Activated naive CD4-positive, alpha-beta T cell treated with anti-CD3 and anti-CD28 coated beads for 36 hours (primary cell): ENCODE measurements at regions not wholly inside any gene's neighbourhood (a gene's known extent, or its start where the extent isn't known, plus 50 kb on each side); places are given as distances from the start of the nearest gene placed in this dataset.

Experiments used
- CTCF ChIA-PET: fragments of 350-600 bp; sonication (Branson Sonifier 250); formaldehyde crosslinking; loops from one replicate; lab custom pipeline; 2021; ENCODE audit warnings: antibody characterized with exemption; lab: Charles Lee
- DNase-seq: peaks from one replicate; pipeline ENCODE4 v3.0.0-alpha.2; 2020
- H3K27ac Mint-ChIP-seq: one replicate; pipeline ENCODE4 v1.8.0; 2021; ENCODE audit warnings: mild to moderate bottlenecking, mixed read lengths
- H3K27me3 Mint-ChIP-seq: one replicate; pipeline ENCODE4 v1.8.0; 2021; ENCODE audit warnings: low read depth, mixed read lengths
- H3K36me3 Mint-ChIP-seq: one replicate; pipeline ENCODE4 v1.8.0; 2021; ENCODE audit warnings: low read depth, mixed read lengths
- H3K4me1 Mint-ChIP-seq: one replicate; pipeline ENCODE4 v1.8.0; 2021; ENCODE audit warnings: low read depth, mixed read lengths
- H3K4me3 Mint-ChIP-seq: one replicate; pipeline ENCODE4 v1.8.0; 2021; ENCODE audit warnings: mild to moderate bottlenecking, moderate library complexity, mixed read lengths
- H3K9me3 Mint-ChIP-seq: one replicate; pipeline ENCODE4 v1.8.0; 2021; ENCODE audit warnings: mixed read lengths
- intact Hi-C: fragments of 100-400 bp; cut with micrococcal nuclease; formaldehyde crosslinking; loops from one replicate; pipeline ENCODE4 v1.15.1; 2023

DNA sequence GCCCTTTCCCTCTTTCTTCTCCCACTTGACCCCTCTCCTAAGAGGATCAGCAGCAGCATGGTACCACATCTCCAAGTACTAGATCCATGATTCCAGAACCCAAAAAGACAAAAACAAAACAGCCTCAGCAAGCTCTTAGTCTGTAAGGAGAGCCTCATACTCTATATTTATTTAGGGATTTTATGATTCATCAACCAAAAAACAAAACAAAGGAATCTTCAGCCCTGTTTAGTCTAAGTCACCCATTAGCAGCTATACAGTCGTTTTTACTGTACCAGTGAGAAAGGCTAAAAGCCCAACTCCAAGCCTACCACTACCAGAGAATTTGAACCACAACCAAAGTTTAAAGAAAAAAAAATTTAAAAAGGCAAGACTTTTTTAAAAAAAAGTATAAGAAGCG, 1020.3 kb upstream of the CADM2 start:
- no peak for DNase-seq
- no peaks in the 10 kb centered on the region for H3K36me3 Mint-ChIP-seq
- H3K4me1 Mint-ChIP-seq: no peaks in the 10 kb centered on the region
- intact Hi-C loops: no loop called here
- H3K27me3 Mint-ChIP-seq: no peaks in the 10 kb centered on the region
- H3K4me3 Mint-ChIP-seq: no peak overlapping the region
- peaks cover 3% of the 10 kb centered on the region for H3K9me3 Mint-ChIP-seq
- CTCF ChIA-PET: no interaction called here
- no peak overlapping the region for H3K27ac Mint-ChIP-seq

DNA sequence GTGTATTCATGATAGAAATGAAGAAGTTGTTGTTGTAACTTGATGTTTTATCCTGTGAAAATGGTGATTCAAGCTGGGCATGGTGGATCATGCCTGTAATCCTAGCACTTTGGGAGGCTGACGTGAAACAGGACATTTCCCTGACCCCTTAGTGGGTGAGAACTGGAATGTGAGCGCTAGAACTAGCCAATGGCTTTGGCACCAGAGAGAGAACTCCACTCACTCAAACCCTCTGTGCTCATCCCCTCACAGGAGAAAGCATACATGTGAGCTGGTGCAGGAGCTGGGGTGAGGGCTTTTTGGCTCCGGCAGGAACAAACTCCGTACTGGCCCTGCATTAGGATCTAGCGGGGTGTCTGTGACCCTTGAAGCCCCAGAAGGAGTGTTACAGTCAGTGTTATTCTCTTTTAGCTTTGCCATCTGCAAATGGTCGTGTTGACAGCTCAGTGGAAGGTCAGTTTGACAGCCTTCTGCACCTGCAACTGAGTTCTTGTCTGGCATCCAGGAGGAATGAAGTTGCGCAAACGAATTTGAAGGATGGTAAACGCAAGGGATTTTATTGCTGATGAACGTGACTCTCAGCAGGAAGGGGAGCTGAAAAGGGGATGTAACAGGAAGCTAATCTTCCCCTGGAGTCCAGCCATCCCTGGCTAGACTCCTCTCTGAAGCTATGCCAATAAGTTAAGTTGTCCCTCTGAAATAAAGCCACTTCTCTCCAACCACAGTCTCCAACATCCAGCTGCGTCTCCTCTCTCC, 1016.6 kb upstream of the CADM2 start:
- peaks cover 8% of the 10 kb centered on the region for H3K9me3 Mint-ChIP-seq

DNA sequence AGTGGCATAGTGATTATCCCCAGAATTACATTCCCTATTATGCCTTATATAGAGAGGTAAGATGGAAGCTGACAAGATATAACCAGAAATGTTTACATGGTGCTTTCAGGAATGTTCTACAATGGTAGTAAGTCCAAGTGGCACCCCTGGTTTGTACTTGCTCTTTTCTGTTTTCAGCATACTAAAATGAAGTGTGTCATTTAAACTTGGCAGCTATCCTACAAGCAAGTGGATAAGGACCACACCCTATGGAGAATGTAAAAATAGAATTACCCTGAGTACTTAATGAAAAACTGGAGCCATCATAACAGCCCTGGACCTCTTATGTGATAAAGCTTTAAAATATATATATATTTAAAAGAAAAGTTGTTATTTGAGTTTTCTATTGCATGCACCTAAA, 1012.7 kb upstream of the CADM2 start:
- H3K27ac Mint-ChIP-seq: no peak overlapping the region
- H3K36me3 Mint-ChIP-seq: no peaks in the 10 kb centered on the region
- H3K4me3 Mint-ChIP-seq: no peak overlapping the region
- peaks cover 8% of the 10 kb centered on the region for H3K9me3 Mint-ChIP-seq
- CTCF ChIA-PET: no interaction called here
- no peak for DNase-seq
- intact Hi-C loops: no loop called here
- no peaks in the 10 kb centered on the region for H3K27me3 Mint-ChIP-seq
- H3K4me1 Mint-ChIP-seq: no peaks in the 10 kb centered on the region

More for the DNA sequence above, 1016.6 kb upstream of the CADM2 start:
- intact Hi-C loops: no loop called here
- Mint-ChIP-seq H3K27me3 (no peaks in the 10 kb centered on the region), H3K27ac (no peak overlapping the region), H3K4me3 (no peak overlapping the region), H3K4me1 (no peaks in the 10 kb centered on the region), H3K36me3 (no peaks in the 10 kb centered on the region)
- CTCF ChIA-PET: no interaction called here
- DNase-seq: no peak

GRCh38 chr3:83946554-83946953, 1012.2 kb upstream of the CADM2 start:
- Mint-ChIP-seq H3K9me3 (peaks cover 8% of the 10 kb centered on the region), H3K4me1 (no peaks in the 10 kb centered on the region), H3K27ac (no peak overlapping the region), H3K27me3 (no peaks in the 10 kb centered on the region), H3K4me3 (no peak overlapping the region), H3K36me3 (no peaks in the 10 kb centered on the region)
- DNase-seq: no peak
- intact Hi-C loops: no loop called here
- CTCF ChIA-PET: no interaction called here

DNA sequence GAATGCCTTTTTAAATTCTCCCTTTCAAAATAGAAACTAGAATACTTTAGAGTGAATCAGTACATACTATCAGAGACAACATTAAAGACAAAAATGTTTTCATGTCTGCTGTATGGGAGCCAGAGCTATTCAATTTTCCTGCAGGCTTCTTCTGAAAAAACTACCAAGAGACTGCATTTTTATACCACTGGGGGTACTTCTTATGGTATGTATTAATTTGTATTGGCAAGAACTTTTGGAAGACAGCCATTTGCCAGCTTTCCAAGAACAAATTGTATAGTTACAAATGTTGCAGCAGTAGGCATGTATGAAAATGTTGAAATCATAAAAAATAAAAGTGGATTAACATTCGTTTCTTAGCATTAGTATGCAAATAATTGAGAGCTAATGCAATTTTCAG, 1010.0 kb upstream of the CADM2 start:
- H3K27me3 Mint-ChIP-seq: no peaks in the 10 kb centered on the region
- H3K9me3 Mint-ChIP-seq: peaks cover 9% of the 10 kb centered on the region

DNA sequence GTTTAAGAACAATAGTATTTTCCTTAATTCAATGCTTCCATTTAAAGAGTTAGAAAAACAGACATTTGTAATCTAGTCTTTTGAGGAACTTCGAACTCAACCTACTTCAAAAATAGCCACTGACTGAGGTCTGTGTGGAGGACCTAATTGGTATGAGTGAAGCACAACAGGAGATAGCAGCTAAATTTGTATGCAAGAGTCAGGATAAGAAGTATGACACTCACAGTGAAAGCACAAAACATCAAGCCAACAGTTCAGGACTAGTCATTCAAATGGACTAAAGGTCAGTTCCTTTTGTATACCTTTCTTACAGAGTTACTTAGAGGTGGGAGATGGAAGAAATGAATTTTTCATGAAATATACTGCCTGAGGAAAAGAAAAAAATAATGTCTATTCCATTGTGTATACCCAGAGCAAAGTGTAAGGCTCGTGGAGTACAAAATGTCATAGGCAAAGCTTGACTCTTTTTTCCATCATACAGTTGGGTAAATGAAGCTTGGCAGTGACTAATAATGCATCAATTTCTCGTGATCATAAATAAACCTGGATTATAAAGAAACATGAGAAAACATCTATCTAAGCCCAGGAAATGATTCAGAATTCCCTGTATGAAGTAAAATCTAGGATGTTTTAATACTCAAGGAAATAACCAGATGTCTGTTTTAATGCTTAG, 1005.2 kb upstream of the CADM2 start:
- H3K9me3 Mint-ChIP-seq: peaks cover 5% of the 10 kb centered on the region
- H3K27ac Mint-ChIP-seq: no peak overlapping the region
- intact Hi-C loops: no loop called here
- no peaks in the 10 kb centered on the region for H3K27me3 Mint-ChIP-seq
- H3K36me3 Mint-ChIP-seq: no peaks in the 10 kb centered on the region
- CTCF ChIA-PET: no interaction called here
- H3K4me1 Mint-ChIP-seq: no peaks in the 10 kb centered on the region
- no peak overlapping the region for H3K4me3 Mint-ChIP-seq
- DNase-seq: no peak

More for the DNA sequence above, 1010.0 kb upstream of the CADM2 start:
- no peaks in the 10 kb centered on the region for H3K4me1 Mint-ChIP-seq
- CTCF ChIA-PET: no interaction called here
- no peak overlapping the region for H3K27ac Mint-ChIP-seq
- intact Hi-C loops: no loop called here
- no peak for DNase-seq
- no peaks in the 10 kb centered on the region for H3K36me3 Mint-ChIP-seq
- no peak overlapping the region for H3K4me3 Mint-ChIP-seq

DNA sequence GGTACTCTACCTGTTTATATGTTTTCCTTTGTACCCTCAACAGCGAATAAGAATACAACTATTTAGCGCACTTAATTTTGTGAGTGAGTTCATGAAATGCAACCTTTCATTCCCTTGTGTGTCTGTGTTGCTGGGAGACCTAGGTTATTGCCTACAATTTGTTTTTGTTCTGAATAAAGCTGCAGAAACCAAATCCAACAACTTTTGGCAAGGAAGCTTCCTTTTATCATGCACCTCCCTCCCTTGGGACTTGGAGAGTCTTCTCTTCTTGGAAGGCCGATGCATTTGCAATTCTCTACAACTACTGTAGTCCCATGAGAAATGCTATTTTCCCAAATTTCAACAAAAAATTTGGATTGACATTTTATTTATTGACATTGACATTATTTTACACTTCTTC, 1002.4 kb upstream of the CADM2 start:
- DNase-seq: no peak
- Mint-ChIP-seq H3K9me3 (peaks cover 3% of the 10 kb centered on the region), H3K4me1 (no peaks in the 10 kb centered on the region), H3K4me3 (no peak overlapping the region), H3K27ac (no peak overlapping the region), H3K36me3 (no peaks in the 10 kb centered on the region), H3K27me3 (no peaks in the 10 kb centered on the region)
- intact Hi-C loops: no loop called here
- CTCF ChIA-PET: no interaction called here

GRCh38 chr3:83968356-83968755, 990.4 kb upstream of the CADM2 start:
- intact Hi-C loops: no loop called here
- Mint-ChIP-seq H3K9me3 (peaks cover 12% of the 10 kb centered on the region), H3K27ac (no peak overlapping the region), H3K4me3 (no peak overlapping the region), H3K27me3 (no peaks in the 10 kb centered on the region), H3K36me3 (no peaks in the 10 kb centered on the region), H3K4me1 (no peaks in the 10 kb centered on the region)
- CTCF ChIA-PET: no interaction called here
- no peak for DNase-seq

GRCh38 chr3:83971666-83972065, 987.1 kb upstream of the CADM2 start:
- H3K4me1 Mint-ChIP-seq: no peaks in the 10 kb centered on the region
- no peak overlapping the region for H3K27ac Mint-ChIP-seq
- H3K9me3 Mint-ChIP-seq: peaks cover 11% of the 10 kb centered on the region
- CTCF ChIA-PET: no interaction called here
- H3K27me3 Mint-ChIP-seq: no peaks in the 10 kb centered on the region
- no peaks in the 10 kb centered on the region for H3K36me3 Mint-ChIP-seq
- H3K4me3 Mint-ChIP-seq: no peak overlapping the region
- no peak for DNase-seq
- intact Hi-C loops: no loop called here

- CTCF ChIA-PET: no interaction called here
These were observed 950.2 kb upstream of the CADM2 start for GRCh38 chr3:84008623-84009022.

GRCh38 chr3:84023842-84024241, 934.9 kb upstream of the CADM2 start:
- intact Hi-C loops: no loop called here
- CTCF ChIA-PET: no interaction called here
- Mint-ChIP-seq H3K4me1 (no peaks in the 10 kb centered on the region), H3K36me3 (no peaks in the 10 kb centered on the region), H3K4me3 (no peak overlapping the region), H3K9me3 (peaks cover 3% of the 10 kb centered on the region), H3K27ac (no peak overlapping the region), H3K27me3 (no peaks in the 10 kb centered on the region)
- DNase-seq: no peak

More at GRCh38 chr3:84008623-84009022, 950.2 kb upstream of the CADM2 start:
- no peaks in the 10 kb centered on the region for H3K36me3 Mint-ChIP-seq
- H3K4me3 Mint-ChIP-seq: no peak overlapping the region
- H3K27ac Mint-ChIP-seq: no peak overlapping the region
- no peaks in the 10 kb centered on the region for H3K4me1 Mint-ChIP-seq
- intact Hi-C loops: no loop called here
- DNase-seq: no peak
- H3K27me3 Mint-ChIP-seq: no peaks in the 10 kb centered on the region
- peaks cover 9% of the 10 kb centered on the region for H3K9me3 Mint-ChIP-seq

- H3K4me3 Mint-ChIP-seq: no peak overlapping the region
- DNase-seq: no peak
- H3K27ac Mint-ChIP-seq: no peak overlapping the region
- no peaks in the 10 kb centered on the region for H3K4me1 Mint-ChIP-seq
- intact Hi-C loops: no loop called here
- H3K36me3 Mint-ChIP-seq: no peaks in the 10 kb centered on the region
- peaks cover 22% of the 10 kb centered on the region for H3K9me3 Mint-ChIP-seq
- H3K27me3 Mint-ChIP-seq: no peaks in the 10 kb centered on the region
- CTCF ChIA-PET: no interaction called here
These were observed 919.7 kb upstream of the CADM2 start for GRCh38 chr3:84039099-84039498.
